SK-N-SH treated with all-trans-retinoic acid at 6 μM for 48 hours (cell line): ENCODE measurements at regions not wholly inside any gene's neighbourhood (a gene's known extent, or its start where the extent isn't known, plus 50 kb on each side); places are given as distances from the start of the nearest gene placed in this dataset.

Experiments used
- ESRRG ChIP-seq: fragments of 250-450 bp; sonication (Bioruptor Pico); IDR thresholded peaks from 2 replicates; pipeline ENCODE4 v1.6.1; 2021; ENCODE audit warnings: mild to moderate bottlenecking
- PATZ1 ChIP-seq: fragments of 250-450 bp; sonication (Bioruptor Pico); IDR thresholded peaks from 2 replicates; pipeline ENCODE4 v1.8.0; 2020; ENCODE audit warnings: mild to moderate bottlenecking, moderate library complexity, borderline replicate concordance
- TCF4 ChIP-seq: fragments of 250-450 bp; sonication (Bioruptor Pico); IDR thresholded peaks from 2 replicates; pipeline ENCODE4 v1.8.0; 2021; ENCODE audit warnings: mild to moderate bottlenecking, moderate library complexity, borderline replicate concordance
- ZNF70 ChIP-seq: fragments of 450-650 bp; formaldehyde crosslinking; IDR thresholded peaks from 2 replicates; pipeline ENCODE4 v1.5.0; 2020; ENCODE audit warnings: mild to moderate bottlenecking, moderate library complexity

DNA sequence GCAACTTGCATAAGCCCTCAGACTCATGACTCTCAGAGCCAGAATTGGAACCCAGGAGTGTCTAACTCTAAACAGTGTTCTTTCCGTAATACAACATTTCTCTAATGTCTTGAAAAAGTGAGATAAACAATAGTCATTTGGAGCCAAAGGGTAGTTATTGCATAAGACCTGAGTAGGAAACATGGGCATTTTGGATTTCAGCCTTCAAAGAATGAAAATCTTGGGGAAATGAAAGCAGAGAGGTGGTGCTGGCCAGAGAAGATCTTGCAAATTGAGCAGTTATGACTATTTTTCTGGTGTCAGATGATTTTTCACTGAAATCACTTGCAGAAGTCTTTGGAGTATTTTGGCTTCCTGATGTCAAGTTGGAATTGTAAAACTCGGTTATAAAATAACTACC, 379.4 kb downstream of the DIPK2A start:
- no peak for TF ChIP-seq TCF4 (CRISPR knock-in tag)
- no peak for TF ChIP-seq ESRRG (CRISPR knock-in tag)
- TF ChIP-seq PATZ1 (CRISPR knock-in tag): no peak
- no peak for TF ChIP-seq ZNF70
